Activated T-cell treated with anti-CD3 and anti-CD28 coated beads, Interleukin-2, amount 50 U/mL, for 72 hours (primary cell): ENCODE measurements at regions not wholly inside any gene's neighbourhood (a gene's known extent, or its start where the extent isn't known, plus 50 kb on each side); places are given as distances from the start of the nearest gene placed in this dataset.

Experiments
- ATAC-seq, 2 donors: fragments of 150-1000 bp; cut with Tn5 transposase; replicated peaks in 1 of 2; 2 replicates each; pipeline ENCODE4 v1.10.0; 2021; ENCODE audit warnings: moderate library complexity in 2 of 2, mild to moderate bottlenecking in 1 of 2
- DNase-seq, 2 donors: peaks; one replicate each; pipeline ENCODE4 v3.0.0; 2021 to 2022; ENCODE audit warnings: mixed read lengths in 1 of 2
- H3K27ac Mint-ChIP-seq: one replicate; pipeline ENCODE4 v1.8.0; 2022; ENCODE audit warnings: mild to moderate bottlenecking, moderate library complexity, mixed read lengths
- H3K27me3 Mint-ChIP-seq: one replicate; pipeline ENCODE4 v1.8.0; 2022; ENCODE audit warnings: low read depth, mixed read lengths
- H3K36me3 Mint-ChIP-seq, 2 donors: one replicate each; pipeline ENCODE4 v1.8.0; 2022; ENCODE audit warnings: mixed read lengths in 2 of 2, mild to moderate bottlenecking in 1 of 2; ENCODE audit not compliant: insufficient read depth in 2 of 2
- H3K4me1 Mint-ChIP-seq: one replicate; pipeline ENCODE4 v1.8.0; 2022; ENCODE audit warnings: low read depth, mixed read lengths
- H3K4me3 Mint-ChIP-seq, 2 donors: one replicate each; pipeline ENCODE4 v1.8.0; 2022; ENCODE audit warnings: mild to moderate bottlenecking in 2 of 2, mixed read lengths in 2 of 2, moderate library complexity in 2 of 2
- H3K9me3 Mint-ChIP-seq, 2 donors: one replicate each; pipeline ENCODE4 v1.8.0; 2022; ENCODE audit warnings: mixed read lengths in 2 of 2

GRCh38 chr11:70505331-70505731 lies 107.0 kb downstream of the CTTN start:
- Mint-ChIP-seq H3K27ac (no peak overlapping the region), H3K27me3 (no peaks in the 10 kb centered on the region), H3K9me3 (no peaks in the 10 kb centered on the region), H3K36me3 (no peaks in the 10 kb centered on the region), H3K4me3 (no peak overlapping the region), H3K4me1 (no peaks in the 10 kb centered on the region)
- DNase-seq, result no peak
- ATAC-seq, result no peak

GRCh38 chr11:70505761-70506657 lies 107.7 kb downstream of the CTTN start:
- no peak for ATAC-seq
- H3K4me1 Mint-ChIP-seq, result no peaks in the 10 kb centered on the region
- H3K4me3 Mint-ChIP-seq, result no peak overlapping the region

GRCh38 chr11:70506658-70506970 lies 108.3 kb downstream of the CTTN start:
- Mint-ChIP-seq H3K4me3 (no peak overlapping the region), H3K27ac (no peak overlapping the region)

More at GRCh38 chr11:70505761-70506657, 107.7 kb downstream of the CTTN start:
- Mint-ChIP-seq H3K27me3 (no peaks in the 10 kb centered on the region), H3K9me3 (peaks cover 0 to 6% of the 10 kb centered on the region in 2 donors), H3K27ac (no peak overlapping the region), H3K36me3 (no peaks in the 10 kb centered on the region)
- DNase-seq, result no peak

GRCh38 chr11:70506986-70507385 lies 108.7 kb downstream of the CTTN start:
- no peak overlapping the region for H3K27ac Mint-ChIP-seq
- no peaks in the 10 kb centered on the region for H3K27me3 Mint-ChIP-seq
- H3K9me3 Mint-ChIP-seq, result peaks cover under 1 to 9% of the 10 kb centered on the region in 2 donors
- DNase-seq, result no peak
- no peaks in the 10 kb centered on the region for H3K4me1 Mint-ChIP-seq
- no peak overlapping the region for H3K4me3 Mint-ChIP-seq
- H3K36me3 Mint-ChIP-seq, result peaks cover 1% of the 10 kb centered on the region in 2 donors
- no peak for ATAC-seq

More at GRCh38 chr11:70506658-70506970, 108.3 kb downstream of the CTTN start:
- DNase-seq (no peak), ATAC-seq (no peak)
- H3K9me3 Mint-ChIP-seq, result peaks cover 0 to 9% of the 10 kb centered on the region in 2 donors
- H3K36me3 Mint-ChIP-seq, result no peaks in the 10 kb centered on the region
- H3K4me1 Mint-ChIP-seq, result no peaks in the 10 kb centered on the region
- H3K27me3 Mint-ChIP-seq, result no peaks in the 10 kb centered on the region

GRCh38 chr11:70507466-70508230 lies 109.3 kb downstream of the CTTN start:
- no peak overlapping the region for H3K27ac Mint-ChIP-seq
- peaks cover 3 to 4% of the 10 kb centered on the region in 2 donors for H3K36me3 Mint-ChIP-seq
- no peaks in the 10 kb centered on the region for H3K27me3 Mint-ChIP-seq
- no peak overlapping the region for H3K4me3 Mint-ChIP-seq
- ATAC-seq (no peak), DNase-seq (no peak)
- peaks cover 4 to 10% of the 10 kb centered on the region in 2 donors for H3K9me3 Mint-ChIP-seq
- no peaks in the 10 kb centered on the region for H3K4me1 Mint-ChIP-seq

- Mint-ChIP-seq H3K27ac (no peak overlapping the region), H3K9me3 (peaks cover 6 to 15% of the 10 kb centered on the region in 2 donors)
Observed at GRCh38 chr11:70508231-70508480, 109.8 kb downstream of the CTTN start.

GRCh38 chr11:70509476-70509875 lies 111.1 kb downstream of the CTTN start:
- no peaks in the 10 kb centered on the region for H3K4me1 Mint-ChIP-seq
- peaks cover 9 to 16% of the 10 kb centered on the region in 2 donors for H3K9me3 Mint-ChIP-seq
- no peak for ATAC-seq
- H3K27me3 Mint-ChIP-seq, result no peaks in the 10 kb centered on the region
- no peak overlapping the region for H3K4me3 Mint-ChIP-seq
- no peak for DNase-seq
- H3K36me3 Mint-ChIP-seq, result peaks cover 5 to 12% of the 10 kb centered on the region in 2 donors
- no peak overlapping the region for H3K27ac Mint-ChIP-seq

More at GRCh38 chr11:70508231-70508480, 109.8 kb downstream of the CTTN start:
- no peaks in the 10 kb centered on the region for H3K4me1 Mint-ChIP-seq
- H3K4me3 Mint-ChIP-seq, result no peak overlapping the region
- H3K36me3 Mint-ChIP-seq, result peaks cover 5 to 6% of the 10 kb centered on the region in 2 donors
- DNase-seq (no peak), ATAC-seq (no peak)
- H3K27me3 Mint-ChIP-seq, result no peaks in the 10 kb centered on the region

- H3K4me3 Mint-ChIP-seq, result no peak overlapping the region
- peaks cover 5 to 14% of the 10 kb centered on the region in 2 donors for H3K36me3 Mint-ChIP-seq
- DNase-seq, result no peak
- peaks cover 12 to 16% of the 10 kb centered on the region in 2 donors for H3K9me3 Mint-ChIP-seq
- no peak for ATAC-seq
- H3K4me1 Mint-ChIP-seq, result no peaks in the 10 kb centered on the region
- H3K27me3 Mint-ChIP-seq, result no peaks in the 10 kb centered on the region
- H3K27ac Mint-ChIP-seq, result no peak overlapping the region
Observed at GRCh38 chr11:70510106-70510505, 111.8 kb downstream of the CTTN start.

GRCh38 chr11:70510571-70510970 lies 112.2 kb downstream of the CTTN start:
- no peak overlapping the region for H3K27ac Mint-ChIP-seq
- peaks cover 5 to 14% of the 10 kb centered on the region in 2 donors for H3K36me3 Mint-ChIP-seq
- ATAC-seq, result no peak
- H3K4me3 Mint-ChIP-seq, result no peak overlapping the region
- DNase-seq, result no peak
- H3K27me3 Mint-ChIP-seq, result no peaks in the 10 kb centered on the region
- no peaks in the 10 kb centered on the region for H3K4me1 Mint-ChIP-seq
- H3K9me3 Mint-ChIP-seq, result peaks cover 12 to 16% of the 10 kb centered on the region in 2 donors

GRCh38 chr11:70511345-70511744 lies 113.0 kb downstream of the CTTN start:
- H3K36me3 Mint-ChIP-seq, result peaks cover 5 to 15% of the 10 kb centered on the region in 2 donors
- peaks cover 12 to 16% of the 10 kb centered on the region in 2 donors for H3K9me3 Mint-ChIP-seq
- no peak overlapping the region for H3K27ac Mint-ChIP-seq
- ATAC-seq (no peak), DNase-seq (no peak)
- H3K4me3 Mint-ChIP-seq, result no peak overlapping the region
- no peaks in the 10 kb centered on the region for H3K4me1 Mint-ChIP-seq
- H3K27me3 Mint-ChIP-seq, result no peaks in the 10 kb centered on the region

GRCh38 chr11:70512716-70513115 lies 114.4 kb downstream of the CTTN start:
- DNase-seq (no peak), ATAC-seq (no peak)
- Mint-ChIP-seq H3K9me3 (peaks cover 12 to 16% of the 10 kb centered on the region in 2 donors), H3K36me3 (peaks cover 5 to 15% of the 10 kb centered on the region in 2 donors), H3K4me1 (no peaks in the 10 kb centered on the region), H3K27ac (no peak overlapping the region), H3K27me3 (no peaks in the 10 kb centered on the region), H3K4me3 (no peak overlapping the region)

- H3K4me3 Mint-ChIP-seq, result no peak overlapping the region
- H3K4me1 Mint-ChIP-seq, result no peaks in the 10 kb centered on the region
- no peak overlapping the region for H3K27ac Mint-ChIP-seq
- DNase-seq, result no peak
- H3K9me3 Mint-ChIP-seq, result peaks cover 7 to 10% of the 10 kb centered on the region in 2 donors
- peaks cover 15% of the 10 kb centered on the region for H3K27me3 Mint-ChIP-seq
- ATAC-seq, result no peak
- peaks cover 3 to 12% of the 10 kb centered on the region in 2 donors for H3K36me3 Mint-ChIP-seq
Observed at GRCh38 chr11:70517203-70517602, 118.9 kb downstream of the CTTN start.
